ENCODE measurements at regions not wholly inside any gene's neighbourhood (a gene's known extent, or its start where the extent isn't known, plus 50 kb on each side); places are given as distances from the start of the nearest gene placed in this dataset.

DNA sequence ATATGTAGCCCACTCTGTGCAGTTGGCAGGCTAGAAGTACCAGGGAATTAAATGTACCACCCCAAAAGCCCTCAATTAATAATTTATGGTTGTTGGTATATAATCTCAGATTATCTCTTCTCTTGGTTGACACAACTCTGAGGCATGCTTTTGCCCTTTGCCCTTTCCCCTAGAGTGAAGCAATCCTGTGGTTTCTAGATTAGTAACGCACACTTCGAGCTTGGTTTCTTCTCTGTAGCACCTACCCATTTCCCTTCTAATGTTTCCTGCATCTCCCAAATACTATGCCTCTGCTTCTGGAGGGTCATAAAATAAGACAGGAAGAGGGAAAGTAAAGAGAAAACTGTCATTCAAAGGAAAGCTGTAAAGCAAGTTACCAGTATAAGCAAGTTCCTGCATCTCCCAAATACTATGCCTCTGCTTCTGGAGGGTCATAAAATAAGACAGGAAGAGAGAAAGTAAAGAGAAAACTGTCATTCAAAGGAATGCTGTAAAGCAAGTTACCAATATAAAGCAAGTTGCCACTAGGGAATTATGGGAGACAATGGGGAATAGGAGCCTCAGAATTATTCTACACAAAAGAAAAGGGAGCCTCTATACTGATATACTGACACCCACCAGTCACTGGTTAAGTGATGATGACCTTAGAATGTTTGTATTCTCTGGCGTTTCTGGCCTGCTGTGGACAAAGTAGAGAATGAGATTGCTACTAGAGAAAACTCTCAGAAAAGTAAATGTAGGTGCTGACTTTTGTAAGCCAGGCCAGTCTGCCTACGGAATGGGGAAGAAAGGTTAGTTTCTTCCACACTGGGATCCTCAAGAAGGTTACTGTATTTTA lies 862.6 kb upstream of the MAN1A1 start (continued):
- TF ChIP-seq GFI1 (CRISPR knock-in tag; IDR thresholded peaks at IDR 0.05; ENCODE audit: borderline replicate concordance) (peak; percentile 82), FOXO1 (CRISPR knock-in tag; IDR thresholded peaks at IDR 0.05) (no peak), HDAC6 (IDR thresholded peaks at IDR 0.05; ENCODE audit: low read depth, low read length) (no peak), KDM1A (CRISPR knock-in tag; IDR thresholded peaks at IDR 0.05) (peak; percentile 21; the same call in 1 of the 2 replicates), ZNF83 (CRISPR knock-in tag; IDR thresholded peaks at IDR 0.05; ENCODE audit: borderline replicate concordance) (no peak), NR1H2 (CRISPR knock-in tag; IDR thresholded peaks at IDR 0.05; ENCODE audit: borderline replicate concordance, low read depth) (no peak), KAT2B (IDR thresholded peaks at IDR 0.05; ENCODE audit: borderline replicate concordance, low read depth, low read length) (no peak), ZNF839 (CRISPR knock-in tag; IDR thresholded peaks at IDR 0.05; ENCODE audit: borderline replicate concordance) (no peak), ZMYM2 (CRISPR knock-in tag; IDR thresholded peaks at IDR 0.05) (0 out of 2 replicates have a peak, but pooled peaks have one; percentile 5), ZNF121 (CRISPR knock-in tag; IDR thresholded peaks at IDR 0.05) (no peak), THYN1 (CRISPR knock-in tag; IDR thresholded peaks at IDR 0.05; ENCODE audit: borderline replicate concordance, low read depth) (no peak), SNRNP70 (IDR thresholded peaks at IDR 0.05; ENCODE audit: low read depth, low read length) (no peak), REXO4 (CRISPR knock-in tag; IDR thresholded peaks at IDR 0.05; ENCODE audit: borderline replicate concordance) (no peak), KLF11 (CRISPR knock-in tag; IDR thresholded peaks at IDR 0.05) (no peak), ZNF12 (CRISPR knock-in tag; IDR thresholded peaks at IDR 0.05) (no peak), JDP2 (CRISPR knock-in tag; IDR thresholded peaks at IDR 0.05; ENCODE audit: borderline replicate concordance) (no peak), JUN (CRISPR knock-in tag; IDR thresholded peaks at IDR 0.05) (no peak), GABPB1 (CRISPR knock-in tag; IDR thresholded peaks at IDR 0.05) (no peak), NCOR1 (IDR thresholded peaks at IDR 0.05; ENCODE audit: borderline replicate concordance, low read length) (no peak), PRMT3 (CRISPR knock-in tag; IDR thresholded peaks at IDR 0.05; ENCODE audit: borderline replicate concordance, low read depth) (no peak)
- TF ChIP-seq, protein P1, sequence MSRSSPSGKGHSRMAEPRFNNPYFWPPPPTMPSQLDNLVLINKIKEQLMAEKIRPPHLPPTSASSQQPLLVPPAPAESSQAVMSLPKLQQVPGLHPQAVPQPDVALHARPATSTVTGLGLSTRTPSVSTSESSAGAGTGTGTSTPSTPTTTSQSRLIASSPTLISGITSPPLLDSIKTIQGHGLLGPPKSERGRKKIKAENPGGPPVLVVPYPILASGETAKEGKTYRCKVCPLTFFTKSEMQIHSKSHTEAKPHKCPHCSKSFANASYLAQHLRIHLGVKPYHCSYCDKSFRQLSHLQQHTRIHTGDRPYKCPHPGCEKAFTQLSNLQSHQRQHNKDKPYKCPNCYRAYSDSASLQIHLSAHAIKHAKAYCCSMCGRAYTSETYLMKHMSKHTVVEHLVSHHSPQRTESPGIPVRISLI (CRISPR knock-in tag; IDR thresholded peaks at IDR 0.05; ENCODE audit: borderline replicate concordance): no peak
- TF ChIP-seq, protein P2, sequence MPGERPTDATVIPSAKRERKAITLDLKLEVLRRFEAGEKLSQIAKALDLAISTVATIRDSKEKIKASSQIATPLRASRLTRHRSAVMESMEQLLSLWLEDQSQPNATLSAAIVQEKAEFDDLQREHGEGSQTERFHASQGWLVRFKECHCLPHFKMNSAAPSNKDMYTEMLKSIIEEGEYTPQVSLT (CRISPR knock-in tag; IDR thresholded peaks at IDR 0.05; ENCODE audit: borderline replicate concordance, low read depth): no peak
- TF ChIP-seq, protein P3, sequence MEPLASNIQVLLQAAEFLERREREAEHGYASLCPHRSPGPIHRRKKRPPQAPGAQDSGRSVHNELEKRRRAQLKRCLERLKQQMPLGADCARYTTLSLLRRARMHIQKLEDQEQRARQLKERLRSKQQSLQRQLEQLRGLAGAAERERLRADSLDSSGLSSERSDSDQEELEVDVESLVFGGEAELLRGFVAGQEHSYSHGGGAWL (CRISPR knock-in tag; IDR thresholded peaks at IDR 0.05): no peak
- TF ChIP-seq, protein P4, sequence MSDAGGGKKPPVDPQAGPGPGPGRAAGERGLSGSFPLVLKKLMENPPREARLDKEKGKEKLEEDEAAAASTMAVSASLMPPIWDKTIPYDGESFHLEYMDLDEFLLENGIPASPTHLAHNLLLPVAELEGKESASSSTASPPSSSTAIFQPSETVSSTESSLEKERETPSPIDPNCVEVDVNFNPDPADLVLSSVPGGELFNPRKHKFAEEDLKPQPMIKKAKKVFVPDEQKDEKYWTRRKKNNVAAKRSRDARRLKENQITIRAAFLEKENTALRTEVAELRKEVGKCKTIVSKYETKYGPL (CRISPR knock-in tag; IDR thresholded peaks at IDR 0.05): no peak
- TF ChIP-seq, protein P5, sequence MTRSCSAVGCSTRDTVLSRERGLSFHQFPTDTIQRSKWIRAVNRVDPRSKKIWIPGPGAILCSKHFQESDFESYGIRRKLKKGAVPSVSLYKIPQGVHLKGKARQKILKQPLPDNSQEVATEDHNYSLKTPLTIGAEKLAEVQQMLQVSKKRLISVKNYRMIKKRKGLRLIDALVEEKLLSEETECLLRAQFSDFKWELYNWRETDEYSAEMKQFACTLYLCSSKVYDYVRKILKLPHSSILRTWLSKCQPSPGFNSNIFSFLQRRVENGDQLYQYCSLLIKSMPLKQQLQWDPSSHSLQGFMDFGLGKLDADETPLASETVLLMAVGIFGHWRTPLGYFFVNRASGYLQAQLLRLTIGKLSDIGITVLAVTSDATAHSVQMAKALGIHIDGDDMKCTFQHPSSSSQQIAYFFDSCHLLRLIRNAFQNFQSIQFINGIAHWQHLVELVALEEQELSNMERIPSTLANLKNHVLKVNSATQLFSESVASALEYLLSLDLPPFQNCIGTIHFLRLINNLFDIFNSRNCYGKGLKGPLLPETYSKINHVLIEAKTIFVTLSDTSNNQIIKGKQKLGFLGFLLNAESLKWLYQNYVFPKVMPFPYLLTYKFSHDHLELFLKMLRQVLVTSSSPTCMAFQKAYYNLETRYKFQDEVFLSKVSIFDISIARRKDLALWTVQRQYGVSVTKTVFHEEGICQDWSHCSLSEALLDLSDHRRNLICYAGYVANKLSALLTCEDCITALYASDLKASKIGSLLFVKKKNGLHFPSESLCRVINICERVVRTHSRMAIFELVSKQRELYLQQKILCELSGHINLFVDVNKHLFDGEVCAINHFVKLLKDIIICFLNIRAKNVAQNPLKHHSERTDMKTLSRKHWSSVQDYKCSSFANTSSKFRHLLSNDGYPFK (CRISPR knock-in tag; IDR thresholded peaks at IDR 0.05; ENCODE audit: borderline replicate concordance): no peak
